ENCODE measurements at regions not wholly inside any gene's neighbourhood (a gene's known extent, or its start where the extent isn't known, plus 50 kb on each side); places are given as distances from the start of the nearest gene placed in this dataset.
A peak's percentile ranks its signal among the peaks of the same experiment; 100 is the strongest.

DNA sequence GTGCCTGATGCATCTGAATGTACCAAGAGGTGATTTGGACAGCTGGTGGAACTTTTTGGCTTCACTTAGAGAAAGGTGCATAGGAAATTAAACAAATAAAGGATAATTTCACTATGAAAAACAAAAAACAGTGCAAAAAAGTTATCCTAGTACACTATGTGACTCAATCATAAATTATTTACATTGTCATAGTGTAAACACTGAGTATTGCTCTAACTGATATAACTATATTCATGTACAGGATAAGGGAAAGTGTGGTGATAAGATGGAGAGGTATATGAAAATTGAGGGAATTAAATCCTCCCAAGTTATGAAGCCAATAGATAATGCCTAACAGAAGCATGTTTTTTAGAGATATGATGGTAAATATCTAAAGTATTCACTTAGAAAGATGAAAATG lies 50.2 kb upstream of the CPNE4 start:
- no peak for DNase-seq (ENCODE audit: low read depth)
- no peak overlapping the region for H3K4me3 ChIP-seq (ENCODE audit: low read depth, low read length)
- no peak for TF ChIP-seq CTCF (IDR thresholded peaks at IDR 0.05; ENCODE audit: insufficient read depth, low read length)

DNA sequence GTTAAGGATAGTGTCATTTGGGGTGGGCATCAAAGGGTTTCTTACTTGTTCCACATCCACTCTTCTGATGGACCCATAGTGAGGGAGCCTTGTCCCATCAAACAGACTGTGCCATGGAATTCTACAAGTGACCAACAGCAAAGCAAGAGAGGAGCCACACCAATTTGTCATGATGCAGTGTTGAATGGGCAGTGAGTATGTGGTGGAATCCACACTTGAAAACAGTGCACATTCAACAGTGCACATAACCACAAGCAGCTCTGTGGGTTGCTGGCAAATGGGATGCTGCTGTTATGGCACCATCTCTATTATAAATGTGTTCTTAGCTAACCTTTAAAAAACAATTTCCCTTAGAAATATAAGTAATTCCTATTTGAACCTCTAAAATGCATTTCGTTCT lies 52.5 kb upstream of the CPNE4 start:
- no peak for TF ChIP-seq CTCF (IDR thresholded peaks at IDR 0.05; ENCODE audit: insufficient read depth, low read length)
- no peak for DNase-seq (ENCODE audit: low read depth)
- H3K4me3 ChIP-seq (ENCODE audit: low read depth, low read length) = no peak overlapping the region

- no peak for DNase-seq (ENCODE audit: low read depth)
- no peak for TF ChIP-seq CTCF (IDR thresholded peaks at IDR 0.05; ENCODE audit: insufficient read depth, low read length)
- H3K4me3 ChIP-seq (ENCODE audit: low read depth, low read length) = no peak overlapping the region
Measured at GRCh38 chr3:132088291-132088690, 53.5 kb upstream of the CPNE4 start.

DNA sequence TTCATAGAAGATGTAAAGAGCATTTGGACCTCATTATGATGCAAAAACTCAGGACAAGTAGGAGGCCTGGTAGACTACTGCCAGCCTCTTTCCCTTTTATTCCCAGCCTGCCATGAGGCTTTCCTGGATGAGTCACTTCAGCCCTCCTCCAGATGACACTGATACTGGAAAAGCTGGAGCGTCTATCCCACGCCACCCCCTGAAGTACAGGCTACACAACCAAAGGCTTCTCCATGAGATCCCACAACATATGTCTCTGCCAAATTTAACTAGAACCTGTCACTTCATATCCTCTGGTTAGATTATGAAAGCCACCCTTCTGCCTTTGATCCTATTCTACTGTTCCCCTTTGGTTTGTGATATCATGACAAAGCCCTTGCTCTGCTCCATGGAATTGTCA lies 56.1 kb upstream of the CPNE4 start:
- peak; percentile 4 for DNase-seq (ENCODE audit: low read depth)
- no peak for TF ChIP-seq CTCF (IDR thresholded peaks at IDR 0.05; ENCODE audit: insufficient read depth, low read length)

DNA sequence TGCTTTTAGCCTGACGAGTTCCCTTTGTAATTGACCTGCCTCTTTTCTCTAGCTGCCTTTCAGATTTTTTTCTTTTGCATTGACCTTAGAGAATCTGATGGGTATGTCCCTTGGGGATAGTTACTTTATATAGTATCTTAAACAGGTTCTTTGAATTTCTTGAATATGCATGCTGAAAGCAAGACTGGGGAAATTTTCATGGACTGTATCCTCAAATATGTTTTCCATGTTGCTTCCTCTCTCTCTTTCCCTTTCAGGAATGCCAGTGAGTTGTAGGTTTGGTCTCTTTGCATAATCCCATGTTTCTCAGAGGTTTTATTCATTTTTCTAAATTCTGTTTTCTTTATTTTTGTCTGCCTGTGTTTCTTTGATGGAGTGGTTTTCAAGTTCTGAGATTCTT lies 81.8 kb upstream of the CPNE4 start:
- H3K4me3 ChIP-seq (ENCODE audit: low read depth, low read length) = no peak overlapping the region
- no peak for TF ChIP-seq CTCF (IDR thresholded peaks at IDR 0.05; ENCODE audit: insufficient read depth, low read length)
- no peak for DNase-seq (ENCODE audit: low read depth)

More for the DNA sequence above, 56.1 kb upstream of the CPNE4 start:
- no peak overlapping the region for H3K4me3 ChIP-seq (ENCODE audit: low read depth, low read length)

GRCh38 chr3:132117642-132118041 lies 82.8 kb upstream of the CPNE4 start:
- DNase-seq (ENCODE audit: low read depth) = no peak
- no peak overlapping the region for H3K4me3 ChIP-seq (ENCODE audit: low read depth, low read length)
- TF ChIP-seq CTCF (IDR thresholded peaks at IDR 0.05; ENCODE audit: insufficient read depth, low read length) = no peak

- no peak overlapping the region for H3K4me3 ChIP-seq (ENCODE audit: low read depth, low read length)
- DNase-seq (ENCODE audit: low read depth) = no peak
- TF ChIP-seq CTCF (IDR thresholded peaks at IDR 0.05; ENCODE audit: insufficient read depth, low read length) = no peak
Measured at GRCh38 chr3:132119531-132119930, 84.7 kb upstream of the CPNE4 start.

Measured in fibroblast of the aortic adventitia (primary cell).